ENCODE measurements at regions not wholly inside any gene's neighbourhood (a gene's known extent, or its start where the extent isn't known, plus 50 kb on each side); places are given as distances from the start of the nearest gene placed in this dataset.

GRCh38 chr5:6036006-6036405, 342.3 kb downstream of the MED10 start:
- TF ChIP-seq POLR2A (IDR thresholded peaks at IDR 0.05) (no peak), CTCF (IDR thresholded peaks at IDR 0.05) (no peak), EP300 (IDR thresholded peaks at IDR 0.05) (no peak)
